ENCODE measurements at regions not wholly inside any gene's neighbourhood (a gene's known extent, or its start where the extent isn't known, plus 50 kb on each side); places are given as distances from the start of the nearest gene placed in this dataset.
"Not testable (repeated sequence)": the region's sequence is repeated elsewhere in the genome, so short reads cannot be mapped to it uniquely, and the experiment has no call there.

DNA sequence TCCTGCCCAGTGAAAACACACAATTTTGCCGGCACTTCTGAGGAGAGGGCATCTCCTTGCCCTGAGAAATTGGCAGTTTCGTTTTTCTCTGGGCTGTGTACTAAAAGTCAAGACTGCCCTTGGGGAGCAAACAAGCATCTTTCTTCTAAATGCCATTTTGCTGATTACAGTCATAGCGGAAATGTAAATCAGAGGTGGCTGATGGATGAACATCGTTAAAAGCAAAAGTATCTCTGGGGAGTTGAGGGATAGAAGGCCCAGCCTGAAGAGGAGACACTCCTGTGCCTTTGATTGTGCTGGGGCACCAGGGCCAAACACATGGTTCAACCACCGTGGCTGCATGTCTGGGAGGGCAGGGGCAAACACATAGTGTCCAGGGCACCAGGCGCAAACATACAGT, 49.8 kb downstream of the ABCC12 start:
- FAIRE-seq, result no peak

DNA sequence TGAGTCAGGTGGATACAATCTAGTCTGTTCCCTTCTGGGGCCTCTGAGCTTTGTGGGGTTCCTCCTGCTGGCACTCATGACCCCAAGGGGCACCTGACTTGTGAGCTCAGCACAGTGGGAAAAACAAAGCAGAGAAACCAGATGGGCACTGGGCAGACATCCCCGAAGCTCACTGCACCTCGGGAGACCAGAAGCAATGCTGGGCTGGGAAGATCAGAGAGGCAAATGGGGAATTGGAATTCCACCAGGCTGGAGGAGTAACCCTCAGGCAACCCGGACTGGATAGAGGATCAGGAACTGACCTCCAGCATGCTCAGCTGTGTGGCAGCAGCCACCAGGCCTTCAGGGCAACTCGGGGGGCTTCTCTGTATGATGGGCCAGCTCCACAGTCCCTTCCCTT, 50.3 kb downstream of the ABCC12 start:
- FAIRE-seq, result no peak

DNA sequence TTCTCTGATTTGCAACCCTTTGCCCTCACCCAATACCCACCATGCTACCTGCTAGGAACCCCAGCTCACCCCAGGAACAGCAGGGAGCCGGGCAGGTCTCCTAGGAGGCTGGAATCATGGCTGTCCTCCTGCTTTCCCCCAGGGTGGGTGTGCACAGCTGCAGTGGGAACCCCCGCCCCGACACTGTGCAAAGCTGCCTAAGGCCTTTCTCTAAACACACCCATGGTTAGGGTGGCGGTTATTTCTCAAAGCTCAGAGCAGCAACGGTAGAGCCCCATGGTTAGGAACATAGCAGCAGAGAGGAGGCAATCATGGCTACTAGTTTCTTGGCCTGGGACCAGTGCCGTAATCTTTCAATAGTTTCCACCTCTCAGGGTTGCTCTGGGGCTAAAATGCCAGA, 52.2 kb downstream of the ABCC12 start:
- no peak for FAIRE-seq

DNA sequence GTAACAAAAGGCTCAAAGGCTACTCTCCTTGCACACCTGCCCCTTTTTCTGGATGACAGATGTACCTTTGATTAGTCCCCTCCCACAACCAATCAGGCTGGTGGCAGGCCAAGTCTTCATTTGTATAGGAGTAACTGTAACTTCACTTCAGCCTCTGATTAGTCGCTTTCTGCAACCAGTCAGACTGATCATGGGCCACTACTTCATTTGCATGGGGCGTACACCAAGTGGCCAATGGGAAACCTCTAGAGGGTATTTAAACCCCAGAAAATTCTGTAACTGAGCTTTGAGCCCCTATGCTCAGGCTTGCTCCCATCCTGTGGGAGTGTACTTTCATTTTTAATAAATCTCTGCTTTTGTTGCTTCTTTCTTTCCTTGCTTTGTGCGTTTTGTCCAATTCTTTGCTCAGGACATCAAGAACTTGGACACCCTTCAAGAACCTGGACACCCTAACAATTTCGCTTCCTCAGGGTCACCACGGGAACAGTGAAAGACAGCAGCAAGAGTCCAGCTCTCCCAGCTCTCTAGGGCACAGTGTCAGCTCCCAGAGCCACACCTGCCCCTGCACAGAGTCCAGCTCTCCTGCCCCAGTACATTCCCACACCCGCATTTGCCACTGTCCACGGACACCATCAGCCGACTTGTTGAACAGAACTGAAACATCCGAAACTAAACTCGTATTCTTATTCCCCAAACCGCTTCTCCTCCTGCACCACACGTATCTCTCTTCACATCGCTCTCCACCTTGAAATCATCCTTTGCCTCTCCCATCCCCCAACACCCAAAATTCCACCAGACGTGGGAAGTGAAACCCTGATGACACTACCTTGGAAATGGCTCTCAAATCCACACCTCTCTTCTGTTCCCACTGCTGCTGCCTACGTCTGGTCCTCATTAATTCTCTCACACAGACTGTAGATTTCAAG, 53.4 kb downstream of the ABCC12 start:
- no peak for FAIRE-seq

DNA sequence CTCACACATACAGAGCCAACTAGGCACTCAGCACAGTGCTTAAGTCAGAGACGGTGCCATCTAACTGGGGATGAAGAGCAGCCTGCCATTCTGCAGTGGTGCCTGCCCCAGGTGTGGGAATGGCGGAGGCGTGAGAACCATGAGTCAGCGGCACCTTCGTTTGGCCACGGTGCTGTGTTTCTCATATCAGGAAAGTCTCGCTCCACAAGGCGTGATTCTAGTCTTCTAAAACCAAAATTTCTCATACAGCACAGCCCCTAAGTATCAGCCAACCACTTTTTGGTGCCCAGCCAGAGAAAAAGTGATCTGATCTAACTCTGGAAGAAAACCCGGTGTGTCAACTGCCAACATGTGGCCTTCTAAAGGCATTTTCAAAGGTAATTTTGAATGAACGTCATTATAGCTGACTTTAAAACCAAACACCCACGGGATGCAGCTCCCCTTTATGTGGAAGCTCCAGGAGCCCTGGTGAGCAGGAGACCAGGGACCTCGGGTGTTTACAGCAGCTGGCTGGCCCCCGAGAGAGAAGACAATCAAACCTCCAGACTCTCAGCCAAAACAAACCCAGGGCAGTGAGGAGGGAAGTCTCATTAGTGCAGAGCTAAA, 54.6 kb downstream of the ABCC12 start:
- FAIRE-seq, result no peak

DNA sequence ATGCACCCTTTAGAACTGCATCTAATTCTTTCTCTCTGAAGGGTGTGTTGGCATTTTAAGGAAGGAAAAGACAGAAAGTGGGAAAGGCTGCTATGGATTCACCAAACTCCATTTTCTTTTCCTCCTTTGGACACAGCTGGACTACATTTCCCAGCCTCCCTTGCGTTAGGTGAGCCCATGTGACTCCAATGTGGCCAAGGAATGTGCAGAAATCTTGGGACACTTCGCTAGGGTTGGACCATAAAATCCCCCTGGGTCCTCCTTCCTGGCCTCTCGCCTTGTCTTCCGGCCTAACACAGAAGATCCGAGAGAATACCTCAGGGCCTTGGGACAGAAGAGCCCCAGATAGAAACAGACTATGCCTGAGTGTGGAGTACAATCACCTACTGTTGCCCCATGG, 56.3 kb downstream of the ABCC12 start:
- FAIRE-seq, result no peak

DNA sequence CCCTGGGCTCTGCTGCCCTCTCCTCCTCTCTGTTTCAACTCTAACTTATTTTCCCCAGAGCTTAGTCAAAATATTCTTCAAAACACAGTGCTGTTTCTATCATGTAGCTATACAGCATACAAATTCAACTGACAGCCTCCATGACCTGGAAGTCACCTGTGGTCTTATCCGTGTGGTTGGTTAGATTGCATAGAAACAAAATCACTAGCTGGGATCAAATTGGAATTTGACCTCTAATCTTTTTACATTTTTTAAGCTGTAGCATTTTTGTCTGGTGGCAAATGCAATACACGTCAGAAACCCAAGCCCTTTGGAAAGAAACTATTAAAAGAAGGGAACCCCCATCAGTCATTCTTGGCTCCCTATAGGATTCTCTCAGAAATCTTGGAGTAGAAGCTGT, 57.3 kb downstream of the ABCC12 start:
- no peak for FAIRE-seq

DNA sequence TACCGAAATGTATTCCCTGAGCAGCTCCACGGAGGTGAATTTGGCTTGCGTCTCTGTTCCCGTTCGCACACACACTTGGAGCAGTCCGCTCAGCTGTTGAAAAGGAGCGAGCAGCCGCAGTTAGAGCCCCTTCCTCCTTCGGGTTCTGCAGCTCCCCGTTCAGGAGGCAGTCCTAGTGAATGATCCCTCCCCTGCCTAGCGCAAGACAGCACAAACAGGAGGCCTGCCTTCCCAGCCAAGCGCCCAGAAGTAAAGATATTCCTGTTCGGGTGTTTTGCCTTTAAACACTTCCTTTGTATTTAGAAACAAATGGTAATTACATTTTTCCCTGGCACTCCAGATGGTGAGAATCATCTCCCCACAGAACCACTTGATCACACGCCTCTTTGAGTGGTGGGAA, 64.7 kb downstream of the ABCC12 start:
- no peak for FAIRE-seq

DNA sequence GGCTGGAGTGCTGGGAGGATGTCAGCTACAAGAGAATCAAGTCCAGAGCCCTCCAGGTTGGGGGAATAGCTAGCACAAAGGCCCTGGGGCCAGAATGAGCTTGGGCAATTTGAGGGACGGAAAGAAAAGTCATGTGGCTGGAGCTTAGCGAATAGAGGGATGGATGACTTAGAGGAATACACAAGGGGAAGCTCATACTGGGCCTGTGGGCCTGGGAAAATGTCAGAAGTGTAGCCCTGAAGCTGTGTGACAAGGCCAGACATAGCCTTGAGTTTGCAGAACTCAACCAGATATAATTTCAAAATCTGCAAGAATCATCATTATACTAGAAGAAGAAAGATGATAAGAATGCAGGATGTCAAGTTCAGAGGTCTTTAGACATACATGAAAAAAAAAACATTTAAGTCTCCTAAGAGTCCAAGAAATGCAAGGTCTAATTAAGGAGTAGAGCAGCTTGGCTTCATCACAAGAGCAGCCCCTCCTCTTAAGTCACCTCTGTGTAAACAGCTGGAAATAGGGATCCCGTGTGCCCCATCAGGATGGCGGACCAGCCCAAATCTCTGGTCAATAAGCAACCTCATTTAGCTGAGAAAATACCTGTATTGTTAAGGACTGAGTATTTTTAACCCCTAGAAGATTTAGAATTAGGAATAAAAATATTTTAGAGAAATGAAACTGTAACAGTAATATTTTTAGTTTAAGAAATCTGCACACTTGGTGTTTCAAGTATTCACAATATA, 66.6 kb downstream of the ABCC12 start:
- FAIRE-seq, result no peak

DNA sequence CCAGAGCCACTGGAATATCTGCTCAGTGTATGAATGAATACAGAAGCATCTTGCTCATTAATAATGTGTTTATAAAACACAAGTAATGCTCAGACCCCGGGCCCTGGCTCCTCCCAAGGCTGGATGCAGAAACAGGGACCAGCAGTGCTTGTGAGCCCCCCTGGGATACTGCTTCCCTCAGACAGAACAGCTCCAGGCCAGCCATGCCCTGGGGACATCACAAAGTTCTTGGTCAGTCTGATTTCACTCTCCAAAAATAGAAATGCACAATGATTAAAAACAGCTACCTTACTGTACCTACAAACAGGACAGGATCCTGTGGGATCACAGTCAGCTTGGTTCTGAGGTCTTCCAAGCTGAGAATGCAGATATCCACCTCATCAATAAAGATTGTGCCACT, 68.2 kb downstream of the ABCC12 start:
- no peak for FAIRE-seq

DNA sequence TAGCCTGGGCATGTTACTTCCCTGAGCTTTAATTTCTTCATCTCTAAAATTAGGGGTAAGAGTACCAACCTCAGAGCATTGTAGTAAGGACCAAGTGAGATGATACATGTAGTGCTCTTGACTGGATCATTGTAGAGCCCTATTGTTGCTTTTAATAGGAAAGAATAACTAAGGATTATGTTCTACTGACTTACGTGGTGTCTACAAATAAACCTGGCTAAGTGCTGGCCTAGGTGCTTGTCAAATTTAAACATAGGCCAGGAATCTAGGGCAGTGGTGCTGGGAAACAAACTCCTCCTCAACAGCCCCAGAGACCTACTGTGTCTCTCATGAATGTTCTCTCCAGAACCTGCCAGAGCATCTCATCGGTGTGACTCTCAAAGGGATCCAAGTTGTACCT, 69.4 kb downstream of the ABCC12 start:
- no peak for FAIRE-seq

DNA sequence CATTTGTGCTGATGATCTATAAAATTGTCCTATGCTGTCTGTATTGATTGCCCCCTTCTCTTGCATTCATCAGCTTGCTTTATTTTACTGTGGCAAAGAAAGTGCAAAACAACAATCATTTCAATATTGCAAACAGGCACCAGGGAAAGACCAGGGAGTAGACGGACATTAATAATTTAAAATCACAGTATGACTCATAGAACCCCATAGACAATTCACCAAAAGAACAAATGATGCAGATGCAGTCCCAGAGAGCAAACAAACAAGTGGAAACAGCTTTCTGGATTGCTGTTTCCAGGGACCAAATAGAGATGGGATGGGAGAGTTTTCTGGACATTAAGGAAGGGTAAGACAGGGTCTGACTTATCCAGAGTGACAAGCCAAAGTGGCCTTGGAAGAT, 70.1 kb downstream of the ABCC12 start:
- FAIRE-seq, result no peak

DNA sequence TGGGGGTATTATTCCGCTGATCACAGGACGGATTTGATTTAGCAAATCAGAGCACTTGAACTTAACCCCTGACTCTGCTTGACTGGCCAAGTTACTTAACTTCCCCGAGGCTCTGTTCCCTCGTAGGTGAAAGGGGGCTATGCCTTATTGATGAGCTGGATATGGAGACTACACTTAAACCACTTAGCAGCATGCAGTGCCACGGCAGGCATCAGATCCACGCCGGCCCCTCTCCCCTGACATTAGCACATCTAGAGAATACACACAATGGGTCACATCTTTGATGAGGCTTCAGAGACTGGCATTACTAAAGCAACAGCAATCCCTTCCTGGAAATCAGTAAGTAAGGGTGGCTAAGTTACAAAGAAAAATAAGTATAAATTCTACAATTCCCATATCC, 71.0 kb downstream of the ABCC12 start:
- FAIRE-seq, result no peak

DNA sequence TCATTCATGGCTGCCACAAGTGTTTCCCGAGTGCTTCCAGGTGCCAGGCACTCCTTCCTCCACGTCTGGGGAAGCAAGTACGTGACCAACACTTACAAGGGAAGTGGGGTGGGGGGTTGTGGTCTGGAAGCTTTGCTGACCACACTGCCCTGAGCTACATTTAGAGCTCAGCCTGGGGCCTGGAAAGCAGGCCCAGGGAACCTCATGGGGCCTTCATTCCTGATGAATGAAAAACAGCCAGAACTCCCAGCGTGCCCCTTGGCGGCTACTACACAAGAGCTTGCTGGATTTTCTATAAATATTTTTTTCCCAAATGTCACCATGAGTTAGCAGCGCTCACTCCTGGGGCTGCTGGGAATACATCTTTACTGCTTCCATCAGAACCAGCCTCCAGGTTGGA, 73.3 kb downstream of the ABCC12 start:
- FAIRE-seq, result no peak

DNA sequence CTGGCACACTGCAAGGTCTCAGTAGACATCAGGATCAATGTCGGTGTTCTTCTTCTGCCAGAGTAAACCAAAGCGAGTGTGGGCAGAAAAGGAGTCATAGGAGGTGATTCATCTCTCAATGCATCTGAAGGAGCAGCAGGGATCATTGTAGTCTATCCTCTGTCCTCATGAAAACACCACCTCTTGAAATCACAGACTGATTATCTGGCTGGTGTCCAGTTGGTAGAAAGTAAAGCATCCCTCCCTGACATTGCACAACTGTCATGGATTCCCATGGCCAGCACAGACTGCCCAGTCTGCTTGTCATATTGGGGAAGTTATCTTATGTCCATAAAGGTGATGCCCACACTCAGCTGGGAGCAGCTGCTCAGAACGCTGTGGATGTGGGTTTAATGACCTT, 74.1 kb downstream of the ABCC12 start:
- FAIRE-seq, result no peak

DNA sequence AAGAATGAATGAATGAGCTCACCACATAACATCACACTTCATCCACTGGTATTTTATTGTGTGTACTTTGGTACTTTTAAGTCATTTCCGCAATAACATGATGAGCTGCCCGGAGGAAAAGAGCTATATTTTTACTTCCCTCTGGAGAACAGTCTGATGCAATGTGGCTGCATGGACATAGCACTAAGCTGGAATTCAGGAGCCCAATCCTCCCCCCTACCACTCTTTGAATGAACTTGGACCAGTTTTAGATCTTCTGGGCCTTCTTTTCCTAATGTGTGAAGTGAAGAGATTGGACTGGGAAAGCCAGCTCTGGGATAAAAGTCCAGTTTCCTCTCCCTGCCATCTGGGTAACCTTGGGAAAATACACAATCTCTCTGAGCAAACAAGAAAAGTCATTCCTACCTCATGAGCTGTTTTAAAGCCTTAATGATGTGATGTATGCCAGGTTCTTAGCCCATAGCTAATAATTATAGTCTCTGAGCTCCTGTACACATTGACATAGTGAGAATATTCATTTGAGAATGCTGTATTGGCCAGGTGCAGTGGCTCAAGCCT, 79.3 kb downstream of the ABCC12 start:
- no peak for FAIRE-seq

DNA sequence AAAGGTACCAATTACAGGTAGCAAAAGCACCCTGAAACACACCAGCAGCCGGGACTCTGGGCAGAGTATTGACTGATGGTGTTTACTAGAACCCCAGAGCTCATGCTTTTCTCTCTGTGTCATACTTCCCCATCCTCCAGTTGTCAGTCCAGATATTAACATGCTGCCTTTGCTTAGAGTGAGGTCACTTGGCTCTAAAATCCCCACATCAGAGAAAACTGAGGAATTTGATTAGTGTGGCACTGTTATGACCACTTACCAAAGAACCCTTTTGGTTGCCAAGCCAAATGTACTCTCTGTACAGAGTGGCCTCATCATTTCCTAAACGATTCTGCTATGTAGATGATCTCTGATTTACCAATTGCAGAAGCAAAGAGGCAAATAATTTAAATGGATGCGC, 80.4 kb downstream of the ABCC12 start:
- FAIRE-seq, result no peak

DNA sequence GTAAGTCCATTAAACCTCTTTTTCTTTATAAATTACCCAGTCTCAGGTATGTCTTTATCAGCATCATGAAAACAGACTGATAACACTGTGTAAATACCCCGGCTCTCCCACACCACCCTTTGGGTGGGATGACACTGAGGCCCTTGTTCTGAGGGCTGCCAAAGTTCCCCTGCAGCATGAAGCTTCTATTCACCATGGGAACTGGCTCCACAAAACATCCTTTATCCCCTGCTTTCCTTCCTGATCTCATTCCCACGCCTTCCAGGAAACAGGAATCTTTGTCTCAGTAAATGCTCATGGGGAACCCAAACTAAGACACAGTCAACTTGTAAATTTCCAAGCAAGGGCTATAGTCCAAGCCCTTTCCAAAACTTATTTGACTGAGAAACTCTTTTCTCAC, 88.4 kb downstream of the ABCC12 start:
- FAIRE-seq, result no peak

DNA sequence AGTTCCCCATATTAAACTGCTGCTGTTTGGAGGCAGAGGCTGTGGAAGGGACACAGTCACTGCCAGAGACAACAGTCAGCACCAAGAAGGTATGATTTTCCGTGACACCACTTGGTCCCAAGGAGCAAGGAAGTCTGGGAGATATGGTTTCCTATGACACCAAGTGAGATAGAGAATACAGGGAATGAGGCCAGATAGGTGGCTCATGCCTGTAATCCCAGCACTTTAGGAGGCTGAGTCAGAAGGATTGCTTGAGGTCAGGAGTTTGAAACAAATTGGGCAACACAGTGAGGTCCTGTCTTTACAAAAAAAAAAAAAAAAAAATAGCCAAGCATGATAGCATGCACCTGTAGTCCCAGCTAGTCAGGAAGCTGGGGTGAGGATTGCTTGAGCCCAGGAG, 90.8 kb downstream of the ABCC12 start:
- no peak for FAIRE-seq

DNA sequence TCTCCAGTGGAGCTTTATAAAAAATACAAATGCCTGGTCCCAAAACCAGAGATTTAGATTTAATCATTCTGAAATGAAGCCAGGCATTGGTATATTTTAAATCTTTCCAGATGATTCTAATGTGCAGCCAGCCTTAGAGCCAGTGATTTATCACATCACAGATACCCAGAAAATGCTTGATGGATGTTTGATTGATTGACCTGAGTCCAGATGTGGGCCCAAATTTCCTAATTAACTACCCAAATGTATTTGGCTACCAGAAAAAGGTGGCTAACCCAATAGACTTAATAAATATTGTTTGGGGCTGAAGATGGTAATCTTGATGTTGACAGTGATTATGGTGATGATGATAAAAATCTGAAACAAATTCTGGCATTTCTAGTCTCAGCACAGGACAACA, 93.1 kb downstream of the ABCC12 start:
- FAIRE-seq, result no peak

DNA sequence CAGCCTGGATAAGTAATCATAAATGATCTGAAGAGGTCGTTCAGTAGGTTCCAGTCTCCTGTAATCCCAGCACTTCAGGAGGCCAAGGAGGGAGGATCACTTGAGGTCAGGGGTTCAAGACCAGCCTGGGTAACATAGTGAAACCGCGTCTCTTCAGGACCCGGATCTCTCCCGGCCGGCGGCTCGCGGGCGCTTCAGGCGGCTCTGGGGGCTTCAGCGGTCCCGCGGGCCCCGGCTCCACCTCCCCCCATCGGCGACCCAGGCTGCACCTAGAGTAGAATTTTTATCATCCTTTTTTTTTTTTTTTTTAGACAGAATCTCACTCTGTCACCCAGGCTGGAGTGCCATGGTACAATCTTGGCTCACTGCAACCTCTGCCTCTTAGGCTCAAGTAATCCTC, 95.9 kb downstream of the ABCC12 start:
- no peak for FAIRE-seq

DNA sequence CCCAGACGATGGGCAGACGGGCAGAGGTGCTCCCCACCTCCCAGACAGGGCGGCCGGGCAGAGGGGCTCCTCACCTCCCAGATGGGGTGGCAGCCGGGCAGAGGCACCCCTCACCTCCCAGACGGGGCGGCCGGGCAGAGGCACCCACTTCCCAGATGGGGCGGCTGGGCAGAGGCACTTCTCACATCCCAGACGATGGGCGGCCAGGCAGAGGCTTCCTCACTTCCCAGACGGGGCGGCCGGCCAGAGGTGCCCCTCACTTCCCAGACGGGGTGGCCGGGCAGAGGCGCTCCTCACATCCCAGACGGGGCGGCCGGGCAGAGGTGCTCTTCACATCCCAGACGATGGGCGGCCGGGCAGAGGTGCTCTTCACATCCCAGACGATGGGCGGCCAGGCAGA, 96.6 kb downstream of the ABCC12 start:
- not testable (repeated sequence) for FAIRE-seq

DNA sequence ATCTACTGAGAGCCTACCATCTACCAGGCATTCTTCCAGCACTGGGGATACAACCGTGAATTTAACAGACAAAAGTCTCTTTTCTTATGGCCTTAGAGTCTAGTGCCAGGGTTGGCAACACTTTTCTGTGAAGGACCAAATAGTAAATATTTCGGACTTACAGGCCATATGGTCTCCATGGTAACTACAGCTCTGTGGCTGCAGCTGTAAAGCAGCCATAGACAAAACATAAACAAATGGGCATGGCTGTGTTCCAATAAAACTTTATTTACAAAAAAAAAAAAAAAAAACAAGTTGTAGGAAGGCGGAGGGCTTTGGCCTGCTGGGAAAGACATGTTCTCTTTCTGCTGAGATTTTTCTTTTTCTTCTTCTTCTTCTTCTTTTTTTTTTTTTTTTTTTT, 98.7 kb downstream of the ABCC12 start:
- FAIRE-seq, result no peak

Data from islet of Langerhans (tissue), 1 donor.